Mesendoderm (in vitro differentiated cells): ENCODE measurements at regions not wholly inside any gene's neighbourhood (a gene's known extent, or its start where the extent isn't known, plus 50 kb on each side); places are given as distances from the start of the nearest gene placed in this dataset.
"Not testable (repeated sequence)": the region's sequence is repeated elsewhere in the genome, so short reads cannot be mapped to it uniquely, and the experiment has no call there.

Experiments used
- DNase-seq: peaks from one replicate; pipeline ENCODE4 v3.0.0; 2013
- H2AK5ac ChIP-seq: 2 replicates; pipeline ENCODE4 v1.6.1; 2013; ENCODE audit warnings: low read length, inconsistent platforms
- H2BK120ac ChIP-seq: 2 replicates; pipeline ENCODE4 v1.6.1; 2013; ENCODE audit warnings: low read depth, mild to moderate bottlenecking, low read length, moderate library complexity, mixed read lengths
- H2BK15ac ChIP-seq: replicated peaks from 2 replicates; pipeline ENCODE4 v1.6.1; 2013; ENCODE audit warnings: low read depth, mild to moderate bottlenecking, moderate library complexity
- H2BK5ac ChIP-seq: 2 replicates; pipeline ENCODE4 v1.6.1; 2013; ENCODE audit warnings: low read length, inconsistent platforms
- H3K18ac ChIP-seq: 2 replicates; pipeline ENCODE4 v1.6.1; 2013; ENCODE audit warnings: mild to moderate bottlenecking, low read length, mixed read lengths
- H3K23ac ChIP-seq: one replicate; pipeline ENCODE4 v1.6.1; 2013; ENCODE audit warnings: low read length
- H3K27ac ChIP-seq: 2 replicates; pipeline ENCODE4 v1.5.1; 2013; ENCODE audit warnings: low read depth, mild to moderate bottlenecking, inconsistent platforms, low read length, moderate library complexity
- H3K27me3 ChIP-seq: 2 replicates; pipeline ENCODE4 v1.6.1; 2013; ENCODE audit warnings: low read length, control low read depth, mild to moderate bottlenecking, inconsistent platforms; ENCODE audit not compliant: insufficient read depth, poor library complexity
- H3K36me3 ChIP-seq: 2 replicates; pipeline ENCODE4 v1.6.1; 2013; ENCODE audit warnings: low read length, inconsistent platforms; ENCODE audit not compliant: control insufficient read depth, insufficient read depth
- H3K4ac ChIP-seq: one replicate; pipeline ENCODE4 v1.6.1; 2013; ENCODE audit warnings: low read depth, mild to moderate bottlenecking, low read length, moderate library complexity
- H3K4me1 ChIP-seq: 2 replicates; pipeline ENCODE4 v1.6.1; 2013; ENCODE audit warnings: low read depth, low read length, inconsistent platforms; ENCODE audit not compliant: control insufficient read depth
- H3K4me2 ChIP-seq: 2 replicates; pipeline ENCODE4 v1.6.1; 2013; ENCODE audit warnings: low read length
- H3K4me3 ChIP-seq: 2 replicates; pipeline ENCODE4 v1.5.1; 2013; ENCODE audit warnings: mild to moderate bottlenecking, low read length
- H3K56ac ChIP-seq: one replicate; pipeline ENCODE4 v1.6.1; 2013; ENCODE audit warnings: low read length
- H3K79me1 ChIP-seq: 2 replicates; pipeline ENCODE4 v1.6.1; 2013; ENCODE audit warnings: low read length, inconsistent platforms
- H3K79me2 ChIP-seq: 2 replicates; pipeline ENCODE4 v1.6.1; 2013; ENCODE audit warnings: mild to moderate bottlenecking, low read length; ENCODE audit not compliant: control insufficient read depth, insufficient read depth
- H3K9ac ChIP-seq: 2 replicates; pipeline ENCODE4 v1.6.1; 2013; ENCODE audit warnings: low read length, inconsistent platforms
- H4K5ac ChIP-seq: one replicate; pipeline ENCODE4 v1.6.1; 2013; ENCODE audit warnings: low read length
- H4K8ac ChIP-seq: one replicate; pipeline ENCODE4 v1.6.1; 2013; ENCODE audit warnings: low read depth, mild to moderate bottlenecking, control low read depth, low read length, moderate library complexity
- WGBS: extraction: QIAGEN DNeasy Blood & Tissue Kit; methylation state at CpG from one replicate; pipeline ENCODE4 v1.1.7; 2013; ENCODE audit warnings: low lambda C conversion rate, missing lambda C conversion rate; ENCODE audit not compliant: insufficient coverage; ENCODE audit errors: extremely low coverage; 5-methylcytosine and 5-hydroxymethylcytosine counted together

- H3K56ac ChIP-seq = no peak overlapping the region
- H3K27me3 ChIP-seq = no peaks in the 10 kb centered on the region
- no peak overlapping the region for H3K9ac ChIP-seq
- no peak overlapping the region for H4K8ac ChIP-seq
- H3K27ac ChIP-seq = no peak overlapping the region
- H3K18ac ChIP-seq = no peak overlapping the region
- H4K5ac ChIP-seq = no peak overlapping the region
- no peak for DNase-seq
- H3K4me2 ChIP-seq = no peak overlapping the region
- H3K4me3 ChIP-seq = no peak overlapping the region
- H3K4ac ChIP-seq = no peak overlapping the region
- no peaks in the 10 kb centered on the region for H3K79me2 ChIP-seq
- no peaks in the 10 kb centered on the region for H3K36me3 ChIP-seq
- WGBS = no CpG with 5 or more reads among the region's 2 CpGs
- H2BK5ac ChIP-seq = no peak overlapping the region
- no peaks in the 10 kb centered on the region for H3K4me1 ChIP-seq
- no peak overlapping the region for H3K23ac ChIP-seq
- H2BK15ac ChIP-seq = no peak overlapping the region
- no peak overlapping the region for H2BK120ac ChIP-seq
- no peak overlapping the region for H2AK5ac ChIP-seq
- no peaks in the 10 kb centered on the region for H3K79me1 ChIP-seq
Measured at GRCh38 chr20:53671370-53671769, 77.7 kb upstream of the ZNF217 start.

GRCh38 chr20:53669517-53670313 is 76.1 kb upstream of the ZNF217 start:
- H3K4me1 ChIP-seq = not testable (repeated sequence)

GRCh38 chr20:53668992-53669391 is 75.4 kb upstream of the ZNF217 start:
- Histone ChIP-seq H2AK5ac (no peak overlapping the region), H3K23ac (no peak overlapping the region), H4K5ac (no peak overlapping the region), H3K79me2 (no peaks in the 10 kb centered on the region), H3K9ac (no peak overlapping the region), H3K56ac (no peak overlapping the region), H3K27me3 (no peaks in the 10 kb centered on the region), H3K18ac (no peak overlapping the region), H3K79me1 (no peaks in the 10 kb centered on the region), H4K8ac (no peak overlapping the region), H3K4me2 (no peak overlapping the region), H2BK15ac (no peak overlapping the region), H2BK5ac (no peak overlapping the region), H2BK120ac (no peak overlapping the region), H3K27ac (no peak overlapping the region), H3K4me1 (no peaks in the 10 kb centered on the region), H3K4me3 (no peak overlapping the region), H3K4ac (no peak overlapping the region), H3K36me3 (no peaks in the 10 kb centered on the region)
- no CpG with 5 or more reads among the region's 9 CpGs for WGBS
- no peak for DNase-seq

More at GRCh38 chr20:53669517-53670313, 76.1 kb upstream of the ZNF217 start:
- H2BK15ac ChIP-seq, H3K9ac ChIP-seq, H2BK5ac ChIP-seq, H3K18ac ChIP-seq, H4K5ac ChIP-seq, H2AK5ac ChIP-seq, H2BK120ac ChIP-seq, DNase-seq, H3K27ac ChIP-seq, H4K8ac ChIP-seq, H3K4me3 ChIP-seq, H3K36me3 ChIP-seq, H3K27me3 ChIP-seq, H3K79me2 ChIP-seq, H3K56ac ChIP-seq, H3K79me1 ChIP-seq, H3K23ac ChIP-seq, H3K4ac ChIP-seq, H3K4me2 ChIP-seq: not testable (repeated sequence)
- no CpG with 5 or more reads among the region's 16 CpGs for WGBS

GRCh38 chr20:53666144-53666543 is 72.5 kb upstream of the ZNF217 start:
- Histone ChIP-seq H3K27ac (no peak overlapping the region), H3K9ac (no peak overlapping the region), H3K4ac (no peak overlapping the region), H3K79me2 (no peaks in the 10 kb centered on the region), H3K4me2 (no peak overlapping the region), H3K79me1 (no peaks in the 10 kb centered on the region), H3K23ac (no peak overlapping the region), H4K5ac (no peak overlapping the region), H3K4me3 (no peak overlapping the region), H3K27me3 (no peaks in the 10 kb centered on the region), H3K56ac (no peak overlapping the region), H2BK5ac (no peak overlapping the region), H2AK5ac (no peak overlapping the region), H3K18ac (no peak overlapping the region), H3K36me3 (no peaks in the 10 kb centered on the region), H2BK120ac (no peak overlapping the region), H4K8ac (no peak overlapping the region), H2BK15ac (no peak overlapping the region), H3K4me1 (no peaks in the 10 kb centered on the region)
- no CpG with 5 or more reads among the region's 6 CpGs for WGBS
- no peak for DNase-seq

- Histone ChIP-seq H3K4ac (no peak overlapping the region), H3K4me2 (no peak overlapping the region), H3K79me1 (no peaks in the 10 kb centered on the region), H2BK15ac (no peak overlapping the region), H3K4me3 (no peak overlapping the region), H3K79me2 (no peaks in the 10 kb centered on the region), H3K18ac (no peak overlapping the region), H4K5ac (no peak overlapping the region), H2BK5ac (no peak overlapping the region), H2AK5ac (no peak overlapping the region), H4K8ac (no peak overlapping the region), H3K27me3 (no peaks in the 10 kb centered on the region), H3K23ac (no peak overlapping the region), H3K4me1 (no peaks in the 10 kb centered on the region), H3K27ac (no peak overlapping the region), H2BK120ac (no peak overlapping the region), H3K36me3 (no peaks in the 10 kb centered on the region), H3K56ac (no peak overlapping the region), H3K9ac (no peak overlapping the region)
- DNase-seq = no peak
- WGBS = no CpG with 5 or more reads among the region's 4 CpGs
Measured at GRCh38 chr20:53664121-53664520, 70.5 kb upstream of the ZNF217 start.

- not testable (repeated sequence) for H3K18ac ChIP-seq, H3K4me2 ChIP-seq, H3K4me3 ChIP-seq, H2BK5ac ChIP-seq, H4K8ac ChIP-seq, H2BK15ac ChIP-seq, H3K23ac ChIP-seq, H3K27me3 ChIP-seq, H3K36me3 ChIP-seq, H3K4ac ChIP-seq, H3K27ac ChIP-seq, DNase-seq, H3K56ac ChIP-seq, H2AK5ac ChIP-seq, H3K4me1 ChIP-seq, H4K5ac ChIP-seq, H3K9ac ChIP-seq, H3K79me2 ChIP-seq, H3K79me1 ChIP-seq, H2BK120ac ChIP-seq
- no CpG with 5 or more reads among the region's 5 CpGs for whole genome bisulfite sequencing
Measured at GRCh38 chr20:53663521-53663920, 69.9 kb upstream of the ZNF217 start.
